IMR-90 (cell line): ENCODE measurements at regions not wholly inside any gene's neighbourhood (a gene's known extent, or its start where the extent isn't known, plus 50 kb on each side); places are given as distances from the start of the nearest gene placed in this dataset.

ENCODE experiments used
- ATAC-seq: fragments of 200-7000 bp; cut with Tn5 transposase; 2 replicates; pipeline ENCODE4 v1.9.1; 2020; ENCODE audit warnings: low read depth, mild to moderate bottlenecking, moderate library complexity
- BruUV-seq: library from RNA; stranded (reverse); fragments of 400-500 nt; replicated peaks from 2 replicates; lab custom pipeline; 2021; lab: Mats Ljungman, UMichigan
- CTCF ChIA-PET: fragments of 300-600 bp; formaldehyde crosslinking; extraction: SDS; loops from one replicate; lab custom pipeline; 2021; ENCODE audit warnings: antibody characterized with exemption; lab: Yijun Ruan, JAX
- POLR2A ChIA-PET: fragments of 300-600 bp; sonication (Branson Sonifier 250); formaldehyde crosslinking; loops from one replicate; lab custom pipeline; 2022; ENCODE audit warnings: antibody characterized with exemption; ENCODE audit not compliant: unreplicated experiment; lab: Charles Lee
- DNase-seq: peaks from one replicate; pipeline ENCODE4 v3.0.0; 2013
- H2AFZ ChIP-seq: replicated peaks from 2 replicates; pipeline ENCODE3; 2013; ENCODE audit warnings: low read length, mild to moderate bottlenecking; ENCODE audit not compliant: poor library complexity
- H2AK5ac ChIP-seq: 2 replicates; pipeline ENCODE4 v1.6.1; 2013; ENCODE audit warnings: low read depth, low read length, inconsistent platforms
- H2AK9ac ChIP-seq: replicated peaks from 2 replicates; pipeline ENCODE3; 2013; ENCODE audit warnings: mild to moderate bottlenecking, low read depth, low read length, moderate library complexity; ENCODE audit not compliant: poor library complexity
- H2BK120ac ChIP-seq: 2 replicates; pipeline ENCODE4 v1.6.1; 2013; ENCODE audit warnings: low read depth, low read length, inconsistent platforms
- H2BK15ac ChIP-seq: 3 replicates; pipeline ENCODE4 v1.6.1; 2013; ENCODE audit warnings: low read depth, low read length, inconsistent platforms
- H2BK20ac ChIP-seq: 2 replicates; pipeline ENCODE4 v1.6.1; 2013; ENCODE audit warnings: low read depth, mild to moderate bottlenecking, inconsistent platforms, low read length, moderate library complexity
- H2BK5ac ChIP-seq: 2 replicates; pipeline ENCODE4 v1.6.1; 2013; ENCODE audit warnings: mild to moderate bottlenecking, low read depth, low read length, inconsistent platforms; ENCODE audit not compliant: poor library complexity, severe bottlenecking
- H3K14ac ChIP-seq: replicated peaks from 2 replicates; pipeline ENCODE4 v1.6.1; 2013; ENCODE audit warnings: low read depth, low read length, inconsistent platforms
- H3K18ac ChIP-seq: 2 replicates; pipeline ENCODE4 v1.6.1; 2013; ENCODE audit warnings: low read depth, low read length, control low read depth
- H3K23ac ChIP-seq: 2 replicates; pipeline ENCODE4 v1.6.1; 2013; ENCODE audit warnings: low read depth, low read length, inconsistent platforms
- H3K27ac ChIP-seq: 2 replicates; pipeline ENCODE4 v1.5.1; 2013; ENCODE audit warnings: mild to moderate bottlenecking, control low read depth, low read length; ENCODE audit not compliant: insufficient read depth
- H3K27me3 ChIP-seq: 2 replicates; pipeline ENCODE4 v1.6.1; 2013; ENCODE audit warnings: low read length; ENCODE audit not compliant: control insufficient read depth, insufficient read depth
- H3K36me3 ChIP-seq: 2 replicates; pipeline ENCODE4 v1.6.1; 2013; ENCODE audit warnings: low read length, mixed read lengths; ENCODE audit not compliant: control insufficient read depth, insufficient read depth
- H3K4ac ChIP-seq: 2 replicates; pipeline ENCODE4 v1.6.1; 2013; ENCODE audit warnings: low read depth, low read length, inconsistent platforms
- H3K4me1 ChIP-seq: 2 replicates; pipeline ENCODE4 v1.6.1; 2013; ENCODE audit warnings: low read length, mixed read lengths; ENCODE audit not compliant: control insufficient read depth, insufficient read depth
- H3K4me2 ChIP-seq: 2 replicates; pipeline ENCODE4 v1.6.1; 2013; ENCODE audit warnings: low read depth, mild to moderate bottlenecking, control low read depth, low read length, moderate library complexity
- H3K4me3 ChIP-seq: 2 replicates; pipeline ENCODE4 v1.5.1; 2013; ENCODE audit warnings: low read depth, mild to moderate bottlenecking, control low read depth, low read length, moderate library complexity; ENCODE audit not compliant: insufficient read depth
- H3K56ac ChIP-seq: 2 replicates; pipeline ENCODE4 v1.6.1; 2013; ENCODE audit warnings: low read length, inconsistent platforms; ENCODE audit not compliant: insufficient read depth; ENCODE audit errors: extremely low read depth
- H3K79me1 ChIP-seq, 2 experiments: 2 replicates each; pipeline ENCODE4 v1.6.1; 2013; ENCODE audit warnings: low read length in 2 of 2, inconsistent platforms in 1 of 2, low read depth in 1 of 2
- H3K9ac ChIP-seq: 2 replicates; pipeline ENCODE4 v1.6.1; 2013; ENCODE audit warnings: low read depth, low read length, control low read depth
- H3K9me1 ChIP-seq: 2 replicates; pipeline ENCODE4 v1.6.1; 2013; ENCODE audit warnings: low read length, inconsistent platforms; ENCODE audit not compliant: insufficient read depth
- H3K9me3 ChIP-seq: 2 replicates; pipeline ENCODE4 v1.6.1; 2013; ENCODE audit warnings: low read length; ENCODE audit not compliant: control insufficient read depth, insufficient read depth
- H4K20me1 ChIP-seq: 2 replicates; pipeline ENCODE4 v1.6.1; 2013; ENCODE audit warnings: low read length, inconsistent platforms; ENCODE audit not compliant: insufficient read depth
- H4K5ac ChIP-seq: 2 replicates; pipeline ENCODE4 v1.6.1; 2013; ENCODE audit warnings: mild to moderate bottlenecking, low read depth, low read length, control low read depth
- H4K8ac ChIP-seq, 2 experiments: 2 replicates each; pipeline ENCODE4 v1.6.1; 2013; ENCODE audit warnings: low read depth in 2 of 2, low read length in 2 of 2, control low read depth in 1 of 2, inconsistent platforms in 1 of 2
- H4K91ac ChIP-seq: 2 replicates; pipeline ENCODE4 v1.6.1; 2013; ENCODE audit warnings: low read depth, low read length, inconsistent platforms; ENCODE audit not compliant: insufficient read depth
- CHD1 ChIP-seq: IDR thresholded peaks from 2 replicates; pipeline ENCODE4 v1.6.1; 2012; ENCODE audit warnings: low read depth, low read length, improper control_type of control experiment
- ELK1 ChIP-seq: fragments of 150-350 bp; IDR thresholded peaks from 2 replicates; pipeline ENCODE4 v1.6.1; 2016; ENCODE audit warnings: low read depth, mild to moderate bottlenecking, low read length, moderate library complexity, borderline replicate concordance
- WGBS, 2 experiments: methylation state at CpG; one replicate each; pipeline versions ENCODE4 v1.1.5 to v1.1.7; 2013; ENCODE audit warnings: missing lambda C conversion rate in 2 of 2; ENCODE audit not compliant: insufficient read length in 1 of 2; ENCODE audit errors: extremely low coverage in 2 of 2; 5-methylcytosine and 5-hydroxymethylcytosine counted together
- dilution Hi-C: fragments of 300-500 bp; cut with HindIII; formaldehyde crosslinking; loops from one replicate; pipeline ENCODE4 v1.14.3; 2018; ENCODE audit warnings: low sequenced_read_pairs; ENCODE audit not compliant: unreplicated experiment
- in situ Hi-C: fragments of 300-500 bp; cut with MboI; formaldehyde crosslinking; loops from 3 replicates; pipeline ENCODE4 v1.14.3; 2019; ENCODE audit warnings: low sequenced_read_pairs, inconsistent platforms, mixed read lengths
- intact Hi-C: fragments of 100-400 bp; cut with micrococcal nuclease; formaldehyde crosslinking; loops from 2 replicates; pipeline ENCODE4 v1.10.0; 2022

DNA sequence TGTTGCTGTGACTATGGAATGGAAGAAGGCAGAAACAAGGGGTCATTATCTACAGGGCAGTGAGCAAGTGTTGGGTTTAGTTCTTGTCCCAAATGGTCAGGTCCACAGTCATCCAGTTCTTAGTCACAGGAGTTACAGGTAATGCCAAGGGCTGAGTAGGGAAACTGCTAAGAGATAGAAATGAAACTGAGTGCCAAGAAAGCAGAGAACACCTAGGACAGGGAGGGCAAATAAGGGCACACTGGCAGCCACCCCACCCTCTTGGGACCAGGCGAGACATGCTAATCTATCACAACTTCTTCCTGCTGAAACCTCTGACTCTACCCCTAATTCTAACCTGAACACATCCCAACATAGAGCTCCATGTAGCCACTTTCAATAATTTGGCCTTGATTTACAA lies 103.2 kb downstream of the KLF4 start:
- in situ Hi-C loops (no loop called here), dilution Hi-C loops (no loop called here), intact Hi-C loops (no loop called here)
- Histone ChIP-seq H3K4me2 (no peak overlapping the region), H3K4me3 (no peak overlapping the region), H3K18ac (no peak overlapping the region), H3K4me1 (no peaks in the 10 kb centered on the region), H2AK5ac (no peak overlapping the region), H4K20me1 (no peaks in the 10 kb centered on the region), H3K23ac (no peak overlapping the region), H2AK9ac (no peak overlapping the region), H3K4ac (no peak overlapping the region), H4K5ac (no peak overlapping the region), H3K79me1 (no peaks in the 10 kb centered on the region), H3K9me3 (no peaks in the 10 kb centered on the region), H4K8ac (no peak overlapping the region), H3K27ac (no peak overlapping the region), H4K91ac (no peak overlapping the region), H3K56ac (no peak overlapping the region), H2BK120ac (no peak overlapping the region), H3K36me3 (no peaks in the 10 kb centered on the region), H3K27me3 (peaks cover 9% of the 10 kb centered on the region), H2BK15ac (no peak overlapping the region), H2BK20ac (no peak overlapping the region), H2AFZ (no peak overlapping the region), H3K9ac (no peak overlapping the region), H3K9me1 (no peaks in the 10 kb centered on the region), H3K14ac (no peak overlapping the region), H2BK5ac (no peak overlapping the region)
- ATAC-seq = no peak
- no peak for DNase-seq
- POLR2A ChIA-PET = no interaction called here
- WGBS, 2 experiments = no CpG with 5 or more reads among the region's 1 CpG
- TF ChIP-seq ELK1 = no peak
- TF ChIP-seq CHD1 = no peak
- CTCF ChIA-PET = no interaction called here
- no TSS peak for BruUV-seq
